A673 (cell line): ENCODE measurements at regions not wholly inside any gene's neighbourhood (a gene's known extent, or its start where the extent isn't known, plus 50 kb on each side); places are given as distances from the start of the nearest gene placed in this dataset.

ENCODE experiments used
- BruUV-seq: library from RNA; stranded (reverse); fragments of 400-500 nt; replicated peaks from 2 replicates; lab custom pipeline; 2021; lab: Mats Ljungman, UMichigan
- CTCF ChIA-PET: fragments of 300-600 bp; sonication (Branson Sonifier 250); formaldehyde crosslinking; loops from one replicate; lab custom pipeline; 2022; ENCODE audit warnings: antibody characterized with exemption; lab: Charles Lee
- POLR2A ChIA-PET: fragments of 300-600 bp; sonication (Branson Sonifier 250); formaldehyde crosslinking; loops from one replicate; lab custom pipeline; 2022; ENCODE audit warnings: antibody characterized with exemption; ENCODE audit not compliant: low non-redundant PET; lab: Charles Lee
- DNase-seq: peaks from one replicate; pipeline ENCODE4 v3.0.0-alpha.2; 2015; ENCODE audit warnings: low spot score
- H3K27ac ChIP-seq: fragments of 200-600 bp; sonication (generic); 2 replicates; pipeline ENCODE4 v1.5.1; 2016; ENCODE audit warnings: mixed run types, low read depth, mild to moderate bottlenecking, mixed read lengths, antibody characterized with exemption, low read length; ENCODE audit not compliant: poor library complexity, severe bottlenecking
- H3K27me3 ChIP-seq: fragments of 200-600 bp; sonication (generic); replicated peaks from 2 replicates; pipeline ENCODE4 v1.6.1; 2017; ENCODE audit warnings: mixed run types, low read depth, mild to moderate bottlenecking, mixed read lengths, antibody characterized with exemption, low read length; ENCODE audit not compliant: insufficient read depth, poor library complexity
- H3K36me3 ChIP-seq: fragments of 200-600 bp; sonication (generic); 2 replicates; pipeline ENCODE4 v1.6.1; 2016; ENCODE audit warnings: mixed run types, mild to moderate bottlenecking, mixed read lengths, antibody characterized with exemption, low read length; ENCODE audit not compliant: insufficient read depth, poor library complexity, severe bottlenecking
- H3K4me1 ChIP-seq: fragments of 200-600 bp; sonication (generic); 2 replicates; pipeline ENCODE4 v1.6.1; 2017; ENCODE audit warnings: mixed run types, mild to moderate bottlenecking, mixed read lengths, antibody characterized with exemption, low read length; ENCODE audit not compliant: insufficient read depth, poor library complexity, severe bottlenecking
- H3K4me3 ChIP-seq: fragments of 200-600 bp; sonication (generic); 2 replicates; pipeline ENCODE4 v1.5.1; 2016; ENCODE audit warnings: low read depth, mixed run types, mild to moderate bottlenecking, mixed read lengths, low read length; ENCODE audit not compliant: poor library complexity, severe bottlenecking
- H3K9me3 ChIP-seq: fragments of 200-600 bp; sonication (generic); 2 replicates; pipeline ENCODE4 v1.6.1; 2016; ENCODE audit warnings: mixed run types, low read depth, mild to moderate bottlenecking, mixed read lengths, antibody characterized with exemption, low read length; ENCODE audit not compliant: poor library complexity, severe bottlenecking
- CTCF ChIP-seq: fragments of 300-800, 200-600 bp; sonication (generic); conservative IDR thresholded peaks from 2 replicates; pipeline ENCODE4 v1.5.1; 2017; ENCODE audit warnings: low read depth, mild to moderate bottlenecking, antibody characterized with exemption, low read length, moderate library complexity, mixed read lengths
- EZH2 ChIP-seq: fragments of 200-600 bp; sonication (generic); IDR thresholded peaks from 2 replicates; pipeline ENCODE4 v1.6.1; 2017; ENCODE audit warnings: borderline replicate concordance, low read depth, mild to moderate bottlenecking, mixed read lengths, antibody characterized with exemption, low read length; ENCODE audit not compliant: poor library complexity, severe bottlenecking
- intact Hi-C: fragments of 100-400 bp; cut with micrococcal nuclease; formaldehyde crosslinking; loops from one replicate; pipeline ENCODE4 v1.10.0; 2022; ENCODE audit not compliant: unreplicated experiment

- Histone ChIP-seq H3K4me1 (no peaks in the 10 kb centered on the region), H3K36me3 (no peaks in the 10 kb centered on the region), H3K4me3 (no peak overlapping the region), H3K9me3 (no peaks in the 10 kb centered on the region), H3K27me3 (no peaks in the 10 kb centered on the region), H3K27ac (no peak overlapping the region)
- CTCF ChIA-PET, result no interaction called here
- TF ChIP-seq CTCF (no peak), EZH2 (no peak)
- no TSS peak for BruUV-seq
- no peak for DNase-seq
- intact Hi-C loops, result no loop called here
- POLR2A ChIA-PET, result no interaction called here
Observed at GRCh38 chr13:66212511-66212910, 1017.6 kb downstream of the PCDH9 start.

- Histone ChIP-seq H3K27me3 (no peaks in the 10 kb centered on the region), H3K4me1 (no peaks in the 10 kb centered on the region), H3K27ac (no peak overlapping the region), H3K36me3 (no peaks in the 10 kb centered on the region), H3K9me3 (no peaks in the 10 kb centered on the region), H3K4me3 (no peak overlapping the region)
- BruUV-seq, result no TSS peak
- TF ChIP-seq EZH2 (no peak), CTCF (no peak)
- ChIA-PET POLR2A (no interaction called here), CTCF (no interaction called here)
- no peak for DNase-seq
- intact Hi-C loops, result no loop called here
Observed at GRCh38 chr13:66210677-66211076, 1019.5 kb downstream of the PCDH9 start.

- H3K36me3 ChIP-seq, result no peaks in the 10 kb centered on the region
- no peaks in the 10 kb centered on the region for H3K4me1 ChIP-seq
- H3K27ac ChIP-seq, result no peak overlapping the region
- DNase-seq, result no peak
- no peak overlapping the region for H3K4me3 ChIP-seq
- no peak for TF ChIP-seq CTCF
- TF ChIP-seq EZH2, result no peak
- no peaks in the 10 kb centered on the region for H3K27me3 ChIP-seq
- POLR2A ChIA-PET, result no interaction called here
- intact Hi-C loops, result no loop called here
- no TSS peak for BruUV-seq
- H3K9me3 ChIP-seq, result no peaks in the 10 kb centered on the region
- CTCF ChIA-PET, result no interaction called here
Observed at GRCh38 chr13:66208589-66208988, 1021.5 kb downstream of the PCDH9 start.

GRCh38 chr13:66207610-66208009 lies 1022.5 kb downstream of the PCDH9 start:
- no peaks in the 10 kb centered on the region for H3K9me3 ChIP-seq
- no peak overlapping the region for H3K27ac ChIP-seq
- ChIA-PET CTCF (no interaction called here), POLR2A (no interaction called here)
- BruUV-seq, result no TSS peak
- no peak overlapping the region for H3K4me3 ChIP-seq
- no peak for DNase-seq
- no peaks in the 10 kb centered on the region for H3K36me3 ChIP-seq
- H3K4me1 ChIP-seq, result no peaks in the 10 kb centered on the region
- H3K27me3 ChIP-seq, result no peaks in the 10 kb centered on the region
- intact Hi-C loops, result no loop called here
- TF ChIP-seq CTCF (no peak), EZH2 (no peak)
